Activated CD4-positive, CD25-positive, alpha-beta regulatory T cell treated with anti-CD3 and anti-CD28 coated beads, Interleukin-2, amount 50 U/mL, for 72 hours (primary cell): ENCODE measurements at regions not wholly inside any gene's neighbourhood (a gene's known extent, or its start where the extent isn't known, plus 50 kb on each side); places are given as distances from the start of the nearest gene placed in this dataset.

ENCODE experiments used
- DNase-seq: peaks from one replicate; pipeline ENCODE4 v3.0.0; 2021

DNA sequence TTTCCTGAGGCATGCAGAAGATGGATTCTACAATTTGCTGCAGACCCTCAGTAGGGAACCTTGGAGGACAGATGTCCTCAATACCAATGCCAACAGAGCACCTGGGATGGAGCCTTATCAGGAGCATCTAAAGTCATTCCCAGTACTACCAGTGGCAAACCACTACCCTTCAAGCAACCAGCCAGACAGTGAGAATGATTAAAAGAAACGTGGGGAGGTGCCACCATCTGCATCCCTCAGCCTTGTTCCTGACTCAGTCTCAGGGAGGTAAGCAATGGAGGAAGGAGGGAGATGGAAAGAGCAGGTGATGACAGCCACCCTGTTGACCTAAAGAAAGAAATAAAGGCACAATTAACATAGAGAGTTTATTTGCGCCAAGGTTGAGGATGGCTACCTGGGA is 175.2 kb upstream of the GRIN2B start:
- no peak for DNase-seq

DNA sequence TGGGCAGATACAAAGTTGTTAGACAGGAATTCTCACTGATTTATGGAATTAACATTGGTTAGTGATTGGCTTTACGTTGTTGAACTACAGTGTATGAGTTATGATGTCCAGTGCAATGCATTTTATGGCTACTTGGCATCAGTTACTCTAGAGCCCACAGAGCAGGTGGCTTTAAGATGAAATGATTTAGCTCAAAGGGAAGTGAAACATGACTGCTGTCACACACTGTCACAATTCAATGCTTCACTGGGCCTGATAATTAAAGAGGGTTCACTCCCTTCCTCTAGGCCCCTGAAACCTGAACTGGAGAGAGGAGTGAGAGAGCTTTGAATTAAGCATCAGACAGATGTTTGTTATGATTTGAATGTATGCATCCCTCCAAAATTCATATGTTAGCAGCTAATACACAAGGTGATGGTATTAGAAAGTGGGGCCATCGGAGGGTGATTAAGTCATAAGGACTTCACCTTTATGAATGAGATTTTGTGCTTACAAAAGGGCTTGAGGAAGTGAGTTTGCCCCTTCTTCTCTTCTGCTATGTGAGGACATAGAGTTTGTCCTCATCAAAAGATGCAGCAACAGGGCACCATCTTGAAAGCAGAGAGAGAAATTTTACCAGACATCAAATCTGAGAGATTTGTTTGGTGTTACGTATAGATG is 175.8 kb upstream of the GRIN2B start:
- DNase-seq, result no peak

DNA sequence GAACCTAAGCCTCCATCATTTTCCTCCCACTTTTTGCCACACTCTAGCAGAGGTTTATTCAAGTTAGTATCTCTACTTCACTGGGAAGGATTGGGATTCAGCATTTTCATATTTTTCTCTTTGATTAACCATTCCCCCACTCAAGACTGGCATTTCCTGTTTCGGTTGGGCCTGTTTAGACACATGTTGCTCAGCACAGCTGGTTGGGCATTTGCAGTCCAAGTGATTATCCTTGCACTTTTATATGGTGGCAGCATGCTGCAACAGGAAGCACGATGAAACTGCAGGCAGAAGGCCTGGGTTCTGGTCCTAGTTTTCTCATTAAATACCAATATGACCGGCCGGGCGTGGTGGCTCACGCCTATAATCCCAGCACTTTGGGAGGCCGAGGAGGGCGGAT is 182.9 kb upstream of the GRIN2B start:
- DNase-seq, result no peak

DNA sequence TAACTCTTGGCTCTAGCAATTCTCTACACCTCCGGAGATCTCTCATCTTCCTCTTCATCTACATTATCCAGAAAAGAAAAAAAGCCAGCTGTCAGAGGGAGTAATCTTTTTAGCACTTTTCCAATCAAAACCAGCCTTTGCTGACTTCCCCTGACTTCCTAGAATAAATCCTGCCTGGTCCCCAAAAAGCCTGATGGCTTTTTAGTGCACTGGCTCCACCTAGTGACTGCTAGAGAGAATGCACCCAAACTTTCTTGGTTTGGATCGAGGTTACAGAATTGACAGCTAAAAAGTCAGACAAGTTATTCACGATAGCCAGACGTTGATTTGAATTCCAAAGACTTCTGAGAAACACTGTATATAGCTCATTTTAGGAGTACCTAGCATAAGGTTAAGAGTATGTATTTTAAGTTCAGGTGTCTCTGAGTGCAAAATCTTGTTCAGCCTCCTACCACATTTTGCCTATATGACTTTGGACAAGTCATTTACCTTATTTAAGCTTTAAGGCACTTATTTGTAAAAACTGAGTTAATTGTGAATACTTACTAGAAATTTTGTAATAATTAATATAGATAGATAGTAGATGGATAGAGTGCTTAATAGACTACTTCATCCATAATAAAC is 185.7 kb upstream of the GRIN2B start:
- peak; percentile 33 for DNase-seq

DNA sequence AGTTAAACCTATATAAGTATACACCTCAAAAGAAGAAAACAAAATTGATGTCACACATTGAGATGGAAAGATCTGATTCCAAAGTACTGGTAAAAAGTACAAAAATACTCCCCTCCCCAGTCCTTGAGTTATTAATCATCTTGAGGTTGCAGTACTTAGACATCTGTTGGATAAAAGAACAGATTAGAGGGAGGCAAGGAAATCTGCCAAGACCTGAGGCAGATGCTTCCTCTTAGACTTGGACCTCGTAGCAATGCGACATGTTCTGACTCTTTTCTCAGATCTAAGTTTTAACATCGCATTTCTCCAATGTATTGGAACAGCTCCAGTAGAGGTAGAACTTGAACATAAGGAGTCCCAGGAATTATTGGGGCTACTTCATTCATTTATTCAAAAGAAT is 187.9 kb upstream of the GRIN2B start:
- DNase-seq, result no peak

DNA sequence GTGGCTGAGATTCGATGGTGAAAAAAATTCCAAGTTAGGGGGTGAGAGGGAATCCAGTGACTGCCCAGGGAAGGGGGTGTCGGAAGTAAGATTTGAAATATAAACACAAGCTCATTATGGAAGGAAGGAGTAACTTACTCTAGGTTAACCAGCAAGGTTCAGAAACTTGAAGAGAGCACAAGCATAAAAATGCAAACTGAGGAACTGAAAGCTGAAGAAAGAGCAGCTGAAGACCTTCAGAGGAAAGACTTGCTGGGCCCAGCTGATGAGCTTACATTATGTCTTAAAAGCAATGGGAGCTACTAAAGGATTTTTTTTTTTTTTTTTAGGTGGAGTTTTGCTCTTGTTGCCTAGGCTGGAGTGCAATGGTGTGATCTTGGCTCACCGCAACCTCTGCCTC is 189.7 kb upstream of the GRIN2B start:
- DNase-seq, result no peak

DNA sequence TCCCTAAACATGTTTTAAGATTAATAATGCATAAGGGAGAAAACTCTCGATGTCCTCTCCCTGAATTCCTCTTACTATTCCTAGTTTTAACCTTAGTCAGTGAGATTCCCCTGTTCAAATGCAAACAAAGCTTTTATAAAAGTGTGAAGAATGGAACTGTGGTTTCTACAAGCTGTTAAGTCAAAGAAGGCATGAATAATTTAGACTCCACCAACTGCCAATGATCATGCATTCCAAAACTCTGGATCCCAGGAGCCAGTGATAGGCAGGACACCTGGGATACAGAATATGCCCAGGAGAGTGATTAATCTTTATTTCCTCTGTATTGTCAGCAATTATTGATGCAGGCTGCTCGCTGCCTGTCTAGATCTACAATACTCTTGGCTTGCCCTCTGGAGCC is 190.3 kb upstream of the ATF7IP start:
- DNase-seq, result no peak

DNA sequence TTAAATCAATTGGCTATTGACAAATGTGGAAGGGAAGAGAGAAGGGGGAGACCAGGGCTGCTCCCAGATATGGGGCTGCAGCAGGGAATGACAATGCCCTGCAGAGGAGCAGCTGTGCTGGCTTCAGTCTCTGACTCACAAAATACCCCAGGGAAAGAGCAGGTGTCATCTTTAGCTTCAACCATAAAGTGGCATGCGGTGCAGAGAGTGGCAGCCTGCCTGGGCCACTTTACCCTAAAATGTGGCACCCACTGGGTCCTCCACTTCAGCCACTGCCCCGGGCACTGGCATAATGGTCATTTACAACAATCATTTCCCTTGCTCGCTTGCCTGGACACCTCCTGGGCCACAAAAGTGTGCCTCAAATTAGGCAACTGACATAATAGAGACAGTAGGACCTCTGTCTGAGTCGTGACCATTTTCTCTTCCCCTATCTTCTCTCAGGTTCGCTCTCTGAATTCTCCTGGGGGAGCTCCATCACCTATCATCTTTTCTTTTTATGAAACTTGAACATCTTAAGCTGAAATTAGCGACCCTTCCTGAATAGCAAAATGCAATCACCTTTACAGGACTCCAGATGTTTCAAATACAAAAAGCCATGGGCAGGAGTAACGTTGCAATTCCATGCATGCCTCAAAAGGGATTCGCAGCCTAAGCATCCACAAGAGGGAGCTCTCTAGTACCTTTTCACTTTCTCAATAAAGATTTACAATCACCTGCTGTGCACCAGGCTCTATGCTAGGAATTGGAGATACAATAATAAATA is 179.9 kb upstream of the ATF7IP start:
- no peak for DNase-seq

DNA sequence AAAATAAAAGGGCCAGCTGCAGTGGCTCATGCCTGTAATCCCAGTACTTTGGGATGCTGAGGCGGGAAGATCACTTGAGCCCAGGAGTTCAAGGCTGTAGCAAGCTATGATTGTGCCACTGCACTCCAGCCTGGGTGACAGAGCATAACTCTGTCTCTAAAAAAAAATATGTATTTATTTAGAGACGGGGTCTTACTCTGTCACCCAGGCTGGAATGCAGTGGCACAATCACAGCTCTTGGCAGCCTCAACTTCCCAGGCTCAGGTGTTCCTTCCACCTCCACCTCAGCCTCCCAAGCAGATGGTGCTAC is 179.3 kb upstream of the ATF7IP start:
- no peak for DNase-seq

DNA sequence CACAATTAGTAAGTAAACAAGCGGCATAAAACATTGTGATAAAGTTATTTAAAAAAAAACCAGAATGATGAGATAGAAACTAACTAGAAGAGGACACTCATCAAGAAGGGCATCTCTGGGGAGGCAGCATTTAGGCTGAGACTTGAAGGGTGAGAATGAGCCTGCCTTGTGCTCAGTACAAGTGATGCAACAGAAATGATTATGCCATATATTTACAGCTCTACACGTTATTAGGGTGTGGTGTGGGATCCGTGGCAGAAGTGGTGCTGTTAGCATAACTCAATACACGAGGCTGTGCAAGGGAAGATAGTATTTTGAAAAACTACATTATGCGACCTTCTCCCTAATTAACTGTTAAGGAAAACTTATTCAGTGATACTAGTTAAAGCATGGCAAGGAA is 178.5 kb upstream of the ATF7IP start:
- DNase-seq, result no peak

DNA sequence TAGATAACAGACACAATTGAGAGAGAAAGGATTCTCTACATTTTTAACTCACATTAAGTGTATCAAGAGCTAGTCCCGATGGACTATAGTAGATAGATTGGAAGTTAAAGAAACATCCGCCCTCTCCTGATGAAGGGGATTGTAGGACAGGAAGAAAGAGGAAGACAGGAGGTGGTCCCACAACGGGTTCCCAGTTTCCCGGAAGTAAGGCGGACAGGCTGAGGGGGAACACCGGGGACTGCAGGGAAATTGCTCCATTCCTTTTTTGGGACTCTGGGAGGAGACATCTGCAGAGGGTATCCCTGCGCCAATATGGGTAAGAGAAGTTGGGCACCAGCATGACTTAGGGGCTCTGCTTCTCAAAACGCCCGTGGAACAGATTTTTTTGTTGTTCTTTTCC is 177.5 kb upstream of the ATF7IP start:
- DNase-seq, result no peak

DNA sequence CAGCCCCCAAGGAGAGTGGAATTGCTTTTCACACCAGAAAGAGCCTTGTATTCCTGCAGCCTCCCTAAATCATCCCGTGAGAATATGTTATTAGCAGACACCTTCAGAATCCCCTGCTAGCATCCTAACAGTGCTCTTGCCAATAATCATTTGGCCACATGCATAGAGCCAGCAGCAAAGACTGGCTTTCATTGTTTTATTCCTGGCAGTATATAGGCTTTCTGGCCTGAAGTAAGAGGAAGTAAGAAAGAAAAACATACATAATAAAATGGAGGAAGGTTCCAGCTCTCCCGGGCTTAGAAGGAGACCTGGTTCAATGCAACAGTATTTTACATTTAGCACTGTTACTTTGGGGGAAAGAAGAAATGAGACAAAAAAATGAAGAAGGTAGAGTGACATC is 176.7 kb upstream of the ATF7IP start:
- no peak for DNase-seq

DNA sequence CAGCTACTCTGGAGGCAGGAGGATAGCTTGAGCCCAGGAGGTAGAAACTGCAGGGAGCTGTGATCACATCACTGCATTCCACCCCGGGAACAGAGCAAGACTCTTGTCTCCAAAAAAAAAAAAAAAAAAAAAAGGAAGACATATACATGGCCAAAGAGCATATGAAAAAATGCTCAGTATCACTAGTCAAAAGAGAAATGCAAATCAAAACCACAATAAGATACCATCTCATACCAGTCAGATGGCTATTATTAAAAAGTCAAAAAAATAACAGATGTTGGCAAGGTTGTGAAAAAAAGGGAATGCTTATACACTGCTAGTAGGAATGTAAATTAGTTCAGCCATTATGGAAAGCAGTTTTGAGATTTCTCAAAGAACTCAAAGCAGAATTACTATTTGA is 174.8 kb upstream of the ATF7IP start:
- DNase-seq, result no peak

DNA sequence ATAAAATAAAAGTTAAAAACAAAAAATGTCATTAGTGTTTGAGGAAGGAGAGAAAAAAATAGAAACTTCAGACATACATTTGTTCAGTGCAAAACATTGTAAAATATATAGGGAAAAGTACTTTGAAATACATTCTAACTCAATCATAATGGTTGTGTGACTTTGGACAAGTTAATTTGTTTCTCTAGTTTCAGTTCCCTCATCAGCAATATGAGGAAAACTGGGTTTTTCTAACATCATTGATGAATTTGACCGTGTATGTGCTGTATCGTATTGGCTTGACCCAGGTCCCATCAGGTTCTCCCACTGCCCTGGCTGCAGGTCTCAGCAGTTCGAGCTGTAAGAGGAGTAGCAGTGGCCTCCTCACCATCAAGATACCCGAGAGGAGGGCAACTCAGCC is 173.9 kb upstream of the ATF7IP start:
- DNase-seq, result no peak

DNA sequence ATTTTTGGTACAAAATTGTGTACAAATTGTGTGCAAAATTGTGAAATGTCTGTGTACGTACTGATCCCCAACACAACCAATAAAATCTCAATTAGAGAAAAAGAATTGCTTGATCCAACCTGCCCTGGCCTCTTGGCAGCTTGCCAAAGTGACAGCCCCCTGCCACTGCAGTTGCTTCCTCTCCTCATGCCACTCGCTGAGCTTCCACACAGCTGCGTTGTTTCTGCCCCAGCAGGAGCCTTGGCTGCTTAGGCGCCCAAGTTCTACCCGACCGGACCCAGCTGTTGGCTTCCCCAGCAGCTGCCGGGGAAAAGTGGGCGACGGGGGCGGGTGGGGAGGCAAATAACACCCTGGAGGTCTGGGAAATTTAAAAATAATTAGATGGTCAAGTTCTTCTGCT is 171.8 kb upstream of the ATF7IP start:
- DNase-seq, result no peak

DNA sequence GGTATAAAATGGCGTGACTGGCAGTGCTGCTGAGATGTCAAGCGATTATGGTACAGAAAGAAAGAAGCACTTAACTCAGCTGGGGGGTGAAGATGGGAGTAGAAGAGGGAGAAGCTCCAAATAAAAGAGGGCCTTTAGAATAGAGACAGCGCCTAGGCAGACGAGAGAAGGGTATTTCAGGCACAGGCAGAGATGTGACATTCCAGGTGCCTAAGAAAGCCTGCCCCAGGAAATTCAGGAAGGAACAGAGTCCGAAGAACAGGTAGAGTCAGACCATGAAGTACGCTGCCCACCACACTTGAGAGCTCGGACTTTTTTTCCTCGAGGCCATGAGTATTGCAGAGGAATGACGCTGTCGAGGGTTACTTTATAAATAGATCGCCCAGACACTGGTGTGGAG is 170.9 kb upstream of the ATF7IP start:
- DNase-seq, result no peak

DNA sequence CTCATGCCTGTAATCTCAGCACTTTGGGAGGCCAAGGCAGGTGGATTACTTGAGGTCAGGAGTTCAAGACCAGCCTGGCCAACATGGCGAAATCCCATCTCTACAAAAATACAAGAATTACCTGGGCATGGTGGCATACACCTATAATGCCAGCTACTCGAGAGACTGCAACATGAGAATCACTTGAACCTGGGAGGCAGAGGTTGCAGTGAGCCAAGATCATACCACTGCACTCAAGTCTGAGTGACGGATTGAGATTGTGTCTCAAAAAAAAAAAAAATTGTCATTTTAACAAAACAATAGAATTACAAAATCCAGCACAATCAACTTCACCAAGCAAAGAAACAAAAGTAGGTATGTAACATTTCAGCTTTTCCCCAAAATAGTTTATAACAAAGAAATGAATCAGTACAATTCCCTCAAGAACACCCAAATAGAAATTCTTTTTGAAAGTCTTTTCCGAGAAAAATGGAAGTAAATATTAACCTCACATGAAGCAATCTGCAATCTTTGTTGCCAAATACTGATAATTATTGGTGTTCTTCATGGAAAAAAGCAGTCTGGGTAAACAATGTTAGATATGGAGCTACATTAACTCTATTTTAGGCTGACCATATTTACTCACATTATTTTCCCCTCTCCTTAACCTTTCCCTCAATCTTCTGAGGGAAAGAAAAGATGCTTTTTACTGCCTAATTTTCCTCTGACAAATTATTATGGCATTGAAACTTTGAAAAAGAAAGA is 165.9 kb upstream of the ATF7IP start:
- no peak for DNase-seq

DNA sequence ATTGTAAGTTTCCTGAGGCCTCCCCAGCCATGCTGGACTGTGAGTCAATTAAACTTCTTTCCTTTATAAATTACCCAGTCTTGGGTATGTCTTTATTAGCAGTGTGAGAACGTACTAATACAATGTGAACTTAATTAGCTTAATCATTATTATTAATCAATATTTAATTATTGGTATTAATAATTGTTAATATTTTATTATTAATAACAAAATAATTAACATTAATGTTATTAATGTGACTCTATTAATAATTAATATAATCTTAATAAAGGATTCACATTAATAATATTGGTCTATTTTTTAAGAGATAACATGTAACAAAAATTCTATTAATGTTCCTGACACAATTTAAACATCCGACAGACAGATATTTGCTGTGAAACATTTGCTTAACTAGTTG is 164.9 kb upstream of the ATF7IP start:
- no peak for DNase-seq

DNA sequence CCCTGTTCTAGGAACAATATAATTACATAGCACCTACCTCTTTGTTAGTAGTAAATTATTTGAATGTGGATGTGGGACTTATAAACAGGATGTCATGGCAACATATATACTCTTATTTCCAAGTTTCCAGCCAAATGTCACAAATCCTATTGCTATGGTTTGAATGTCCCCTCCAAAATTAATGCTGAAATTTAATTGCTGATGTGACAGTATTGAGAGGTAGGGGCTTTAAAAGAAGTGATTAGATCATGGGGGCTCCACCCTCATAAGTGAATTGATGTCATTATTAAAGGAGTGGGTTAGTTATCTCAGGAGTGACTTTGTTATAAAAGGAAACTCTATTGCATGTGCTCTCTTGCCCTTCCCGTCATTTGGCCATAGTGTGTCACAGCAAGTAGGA is 164.2 kb upstream of the ATF7IP start:
- DNase-seq, result no peak

DNA sequence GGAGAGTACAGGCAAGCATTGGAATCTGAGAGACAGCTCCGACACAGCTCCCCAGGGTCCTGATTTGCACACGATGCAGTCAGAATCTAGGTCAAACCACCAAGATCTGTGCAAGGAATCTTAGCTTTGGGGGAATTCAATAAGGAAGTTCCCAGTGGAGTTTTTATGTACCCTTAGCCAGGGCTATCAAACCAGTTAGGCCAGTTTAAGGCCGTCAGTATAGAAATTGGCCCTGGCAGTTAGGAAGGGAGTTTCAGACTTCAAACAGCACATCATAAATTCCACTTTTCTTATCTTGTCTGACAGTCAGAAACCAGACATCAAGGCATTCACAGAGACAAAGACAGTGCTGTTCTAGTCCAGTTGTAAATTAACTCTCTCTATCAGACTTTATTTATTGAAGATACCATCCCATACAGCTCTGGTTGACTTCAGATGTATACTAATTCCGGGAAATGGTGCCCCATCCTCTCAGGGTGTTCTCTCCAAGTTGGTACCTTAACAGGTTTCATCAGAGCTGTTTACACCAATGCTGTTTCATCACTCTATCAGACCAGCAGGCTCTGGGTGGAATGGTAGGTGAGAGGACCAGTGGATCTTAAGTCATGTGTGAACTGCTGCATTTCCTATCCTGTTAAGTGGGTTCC is 157.5 kb upstream of the ATF7IP start:
- no peak for DNase-seq

DNA sequence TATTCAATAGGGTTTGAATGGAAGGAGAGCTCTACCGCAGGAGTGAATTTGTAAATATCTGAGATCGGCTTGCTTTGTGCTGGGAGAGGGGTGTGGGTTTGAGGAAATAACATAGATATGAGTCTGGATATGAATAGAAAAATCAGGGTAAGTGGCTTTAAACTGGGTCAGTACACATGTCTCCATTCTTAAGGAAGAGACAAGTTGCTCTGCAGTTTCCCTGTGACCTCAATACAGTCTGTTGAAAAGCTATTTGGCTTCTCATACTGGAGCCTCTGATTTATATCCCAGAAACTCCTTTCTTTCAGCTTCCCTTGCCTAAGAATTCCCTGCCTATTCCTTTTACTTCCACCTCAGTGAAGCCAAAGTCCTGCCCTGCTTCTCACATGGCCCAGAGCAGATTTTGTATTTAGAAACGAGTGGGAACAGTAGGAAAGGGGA is 153.5 kb upstream of the ATF7IP start:
- no peak for DNase-seq

DNA sequence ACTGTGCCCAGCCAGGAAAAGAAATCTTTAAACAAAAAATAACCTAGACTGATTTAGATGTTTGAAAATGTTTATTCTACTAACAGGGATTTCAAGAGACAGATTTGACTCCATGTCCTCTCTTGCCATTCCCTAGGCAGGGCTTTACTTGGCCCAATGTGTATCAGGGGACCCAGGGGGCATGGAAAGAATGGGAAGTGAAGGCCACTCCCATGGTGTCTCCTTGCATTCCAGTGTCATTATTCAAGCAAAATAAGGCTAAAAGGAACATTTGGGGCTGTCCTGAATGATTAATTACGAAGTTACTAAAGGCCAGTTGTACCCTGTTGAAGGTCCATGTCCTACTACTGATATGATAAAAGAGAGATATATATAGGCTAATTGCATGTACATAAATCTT is 151.9 kb upstream of the ATF7IP start:
- DNase-seq, result no peak

DNA sequence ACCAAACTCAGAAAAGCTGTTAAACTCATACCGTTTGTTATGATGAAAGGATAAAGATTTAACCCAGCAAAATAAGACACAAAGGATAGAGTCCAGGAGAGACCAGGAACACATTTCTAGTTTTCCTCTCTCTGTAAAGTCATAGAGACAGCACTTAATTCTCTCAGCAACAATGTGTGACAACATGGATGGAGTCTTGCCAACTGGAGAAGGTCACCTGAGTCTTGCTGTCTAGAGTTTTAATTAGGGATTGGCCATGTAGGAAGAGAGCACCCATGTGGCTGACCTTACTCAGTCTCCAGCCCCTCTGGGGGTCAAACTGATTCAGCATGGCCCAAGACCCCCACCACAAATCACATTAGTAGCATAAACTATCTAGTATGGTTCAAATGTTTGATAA is 151.0 kb upstream of the ATF7IP start:
- DNase-seq, result no peak
